ENCODE measurements at regions not wholly inside any gene's neighbourhood (a gene's known extent, or its start where the extent isn't known, plus 50 kb on each side); places are given as distances from the start of the nearest gene placed in this dataset.
"Not testable (repeated sequence)": the region's sequence is repeated elsewhere in the genome, so short reads cannot be mapped to it uniquely, and the experiment has no call there.

DNA sequence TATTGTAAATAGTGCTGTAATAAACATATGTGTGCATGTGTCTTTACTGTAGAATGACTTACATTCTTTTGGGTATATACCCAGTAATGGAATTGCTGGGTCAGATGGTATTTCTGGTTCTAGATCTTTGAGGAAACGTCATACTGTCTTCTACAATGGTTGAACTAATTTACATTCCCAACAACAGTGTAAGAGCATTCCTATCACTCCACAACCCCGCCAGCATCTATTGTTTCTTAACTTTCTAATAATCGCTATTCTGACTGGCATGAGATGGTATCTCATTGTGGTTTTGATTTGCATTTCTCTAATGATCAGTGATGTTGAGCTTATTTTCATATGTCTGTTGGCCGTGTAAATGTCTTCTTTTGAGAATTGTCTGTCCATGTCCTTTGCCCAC, 873.8 kb upstream of the ACVR2A start:
- not testable (repeated sequence) for DNase-seq (ENCODE audit: insufficient read length, low spot score); FAIRE-seq

DNA sequence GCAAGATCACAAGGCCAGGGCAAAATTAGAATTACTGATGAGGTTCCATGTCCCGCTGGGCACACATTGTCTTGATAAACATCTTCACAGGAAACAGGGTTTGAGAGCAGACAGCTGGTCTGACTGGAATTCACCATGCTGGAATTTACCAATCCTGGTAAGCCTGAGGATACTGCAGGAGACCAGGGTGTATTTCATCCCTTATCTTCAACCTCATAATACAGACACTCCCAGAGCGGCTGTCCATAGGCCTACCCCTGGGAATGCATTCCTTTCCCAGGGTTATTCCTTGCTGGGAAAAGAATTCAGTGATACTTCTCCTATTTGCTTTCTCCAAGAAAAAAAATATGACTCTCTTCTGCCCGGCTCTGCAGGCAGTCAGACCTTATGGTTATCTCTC, 875.1 kb upstream of the ACVR2A start:
- DNase-seq (ENCODE audit: insufficient read length, low spot score); FAIRE-seq: not testable (repeated sequence)

DNA sequence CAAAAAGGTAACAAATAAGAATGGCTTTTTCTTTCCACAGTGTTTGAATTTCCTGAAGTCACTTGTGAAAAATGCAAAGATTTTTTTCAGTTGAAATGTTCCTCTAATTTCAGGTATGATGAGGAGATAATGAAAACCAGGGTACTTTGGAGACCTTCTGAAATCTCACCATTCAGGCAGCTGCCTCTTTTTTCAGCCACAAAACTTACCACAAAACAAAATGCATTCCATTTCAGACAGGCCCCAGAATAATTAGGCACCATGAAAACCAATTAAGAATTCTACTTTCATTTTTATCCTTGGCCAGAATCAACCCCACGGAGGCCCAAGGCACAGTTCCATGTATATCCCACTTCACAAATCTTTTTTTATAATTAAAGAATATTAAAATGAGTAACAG, 880.3 kb upstream of the ACVR2A start:
- FAIRE-seq = no peak
- DNase-seq (ENCODE audit: insufficient read length, low spot score) = no peak

DNA sequence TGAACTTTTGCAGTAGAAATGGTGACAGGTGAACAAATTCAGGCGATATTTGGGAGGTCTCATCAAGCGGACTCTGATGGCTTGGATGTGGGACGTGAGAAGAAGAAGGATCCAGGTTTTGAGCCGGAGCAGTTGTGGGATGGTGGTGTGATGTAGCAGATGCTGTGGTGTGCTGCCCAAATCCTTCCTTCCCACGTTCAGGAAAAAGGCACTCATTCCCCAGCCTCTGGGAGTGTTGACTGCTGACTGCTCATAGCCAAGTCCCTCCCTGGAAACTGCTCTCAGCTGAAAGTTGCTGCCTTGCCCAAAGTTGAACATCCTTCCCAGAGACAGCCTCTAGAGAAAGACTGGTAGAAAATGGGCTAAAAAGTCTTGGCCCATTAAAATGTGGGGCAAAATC, 890.3 kb upstream of the ACVR2A start:
- FAIRE-seq (no peak), DNase-seq (ENCODE audit: insufficient read length, low spot score) (no peak)

DNA sequence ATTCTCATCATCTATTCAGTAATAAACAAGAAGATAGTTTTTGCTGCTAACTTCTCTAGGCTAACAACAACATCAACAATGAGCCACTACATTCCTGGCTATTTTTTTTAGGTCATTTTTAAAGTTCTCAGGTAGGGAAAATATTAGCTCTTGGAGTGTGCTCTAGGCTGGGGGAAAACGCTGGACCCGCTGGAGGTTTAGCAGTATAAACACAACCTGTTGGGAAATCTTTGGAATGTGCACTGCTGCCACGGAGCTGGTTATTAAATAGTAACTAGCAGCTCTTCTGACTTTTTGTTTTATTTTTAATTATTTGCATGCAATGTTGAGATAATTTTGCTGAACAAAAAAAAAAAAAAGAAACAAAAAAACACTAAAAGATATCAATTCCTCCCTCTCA, 892.1 kb upstream of the ACVR2A start:
- FAIRE-seq (no peak), DNase-seq (ENCODE audit: insufficient read length, low spot score) (no peak)

DNA sequence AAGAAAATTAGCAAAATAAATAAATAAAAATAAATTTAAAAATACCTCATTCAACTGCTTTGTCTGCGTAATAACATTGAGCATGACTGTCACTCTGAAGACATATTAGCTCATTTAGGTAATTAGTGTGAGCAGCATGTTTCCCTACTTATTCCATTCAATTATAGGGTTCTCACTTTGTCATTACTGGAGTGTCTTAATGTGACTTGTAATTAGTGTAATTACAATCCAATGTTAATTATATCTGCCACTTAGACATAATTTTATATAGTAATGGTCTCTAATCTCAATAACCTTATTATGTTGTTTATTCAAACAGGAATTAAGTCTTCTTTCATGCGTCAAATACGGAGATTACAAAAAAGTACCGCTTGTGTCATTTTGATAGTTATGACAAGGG, 893.9 kb upstream of the ACVR2A start:
- FAIRE-seq (no peak), DNase-seq (ENCODE audit: insufficient read length, low spot score) (no peak)

DNA sequence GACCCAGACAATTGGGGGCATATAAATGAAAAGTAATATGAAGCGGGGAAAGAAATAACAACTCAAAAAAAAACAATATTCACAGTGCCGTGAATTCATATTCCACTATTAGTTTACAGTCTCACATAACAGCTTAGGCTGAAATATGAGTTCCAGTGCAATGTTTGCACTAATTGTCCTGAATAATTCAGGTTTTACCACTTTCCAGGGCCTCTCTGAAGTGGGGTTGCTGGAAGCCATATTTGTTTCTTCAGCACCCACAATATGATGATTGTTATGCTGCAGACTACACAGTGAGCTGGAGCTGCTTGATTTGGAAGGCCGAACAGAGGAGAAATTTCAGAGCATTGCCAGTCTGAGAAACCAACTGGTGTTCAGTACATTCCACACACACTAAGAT, 894.5 kb upstream of the ACVR2A start:
- FAIRE-seq (no peak), DNase-seq (ENCODE audit: insufficient read length, low spot score) (no peak)

DNA sequence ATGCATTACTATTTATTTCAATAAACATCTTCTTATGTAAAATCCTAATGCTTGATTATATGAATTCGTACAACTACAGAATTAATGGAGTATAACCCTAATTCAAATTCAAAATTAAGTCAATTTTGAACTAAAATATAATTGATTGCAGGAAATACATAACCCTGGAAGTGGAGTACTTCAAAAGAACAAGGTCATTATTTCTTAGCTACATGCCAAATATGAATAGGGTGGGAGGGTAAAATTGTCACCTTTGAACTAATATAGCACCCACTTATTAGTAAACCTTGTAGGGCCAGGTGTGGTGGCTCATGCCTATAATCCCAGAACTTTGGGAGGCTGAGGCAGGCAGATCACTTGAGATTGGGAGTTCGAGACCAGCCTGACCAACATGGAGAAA, 895.4 kb upstream of the ACVR2A start:
- DNase-seq (ENCODE audit: insufficient read length, low spot score) (no peak), FAIRE-seq (no peak)

DNA sequence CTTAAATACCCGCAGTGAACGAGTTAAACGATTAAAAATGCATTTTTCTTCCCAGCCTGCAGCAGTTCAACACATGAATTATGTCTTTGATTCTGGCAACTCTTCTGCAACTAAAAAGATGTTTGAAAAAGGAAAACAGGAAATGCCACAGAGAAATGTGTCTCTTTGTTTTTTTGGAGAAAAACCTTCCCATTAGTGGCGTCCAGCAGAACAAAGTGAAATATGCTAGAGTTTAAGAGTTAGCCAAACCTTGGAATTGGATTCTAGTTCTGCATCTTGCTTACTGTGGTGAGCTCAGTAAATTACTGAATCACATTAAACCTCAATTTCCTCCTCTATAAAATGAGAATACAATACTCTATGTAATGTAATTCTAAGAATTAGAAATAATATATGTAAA, 900.2 kb upstream of the ACVR2A start:
- FAIRE-seq (no peak), DNase-seq (ENCODE audit: insufficient read length, low spot score) (no peak)

DNA sequence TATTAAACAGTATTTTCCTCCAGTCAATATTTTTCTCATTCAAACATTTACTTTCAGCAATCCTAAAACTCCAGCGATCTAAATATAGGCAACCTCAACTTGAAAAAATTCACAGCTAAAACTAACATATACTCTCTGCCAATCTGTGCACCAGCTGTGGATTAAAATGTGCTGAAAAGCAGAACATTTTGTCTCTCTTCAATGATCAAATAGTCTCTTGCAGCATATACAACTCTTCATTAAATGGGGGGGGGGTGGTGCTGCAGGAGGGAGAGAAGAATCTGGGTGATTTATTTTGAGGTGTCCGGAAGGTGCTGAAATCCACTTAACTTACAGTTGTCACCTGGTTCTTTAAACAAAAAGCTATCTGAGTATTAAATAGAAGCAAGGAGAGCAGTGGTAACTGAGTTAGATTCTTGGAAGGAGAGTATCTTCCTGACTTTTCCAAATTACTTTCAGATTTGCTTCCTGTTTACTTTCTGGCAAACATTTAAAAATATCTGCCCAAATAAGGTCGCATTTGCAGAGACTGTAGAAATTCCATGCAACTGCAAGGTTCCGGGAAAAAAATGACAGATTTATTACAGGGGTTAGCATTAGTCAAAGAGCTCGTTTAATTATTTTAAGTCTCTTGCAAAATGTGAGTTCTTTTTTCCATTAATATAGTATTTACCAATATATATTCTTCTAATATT, 904.7 kb upstream of the ACVR2A start:
- DNase-seq (ENCODE audit: insufficient read length, low spot score) = no peak
- FAIRE-seq = no peak

DNA sequence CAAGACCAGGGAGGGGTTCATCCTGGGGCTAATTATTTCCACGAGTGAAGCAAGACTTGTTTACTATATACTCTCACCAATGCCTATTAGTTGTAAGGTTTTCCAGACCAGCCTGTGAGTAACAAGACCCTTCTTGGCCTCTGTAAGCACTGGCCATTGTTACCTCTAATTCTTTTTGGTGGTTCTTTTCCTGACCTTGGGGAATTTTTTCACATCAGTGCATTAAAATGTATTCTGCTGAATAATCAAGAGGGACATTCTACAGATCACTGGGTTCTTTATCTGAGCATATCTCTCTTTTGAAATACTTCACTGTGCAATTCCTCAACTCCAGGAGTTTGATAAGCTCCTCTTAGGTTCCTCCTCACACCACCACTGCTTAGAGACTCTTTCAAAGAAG, 909.9 kb upstream of the ACVR2A start:
- DNase-seq (ENCODE audit: insufficient read length, low spot score) = no peak
- FAIRE-seq = no peak

DNA sequence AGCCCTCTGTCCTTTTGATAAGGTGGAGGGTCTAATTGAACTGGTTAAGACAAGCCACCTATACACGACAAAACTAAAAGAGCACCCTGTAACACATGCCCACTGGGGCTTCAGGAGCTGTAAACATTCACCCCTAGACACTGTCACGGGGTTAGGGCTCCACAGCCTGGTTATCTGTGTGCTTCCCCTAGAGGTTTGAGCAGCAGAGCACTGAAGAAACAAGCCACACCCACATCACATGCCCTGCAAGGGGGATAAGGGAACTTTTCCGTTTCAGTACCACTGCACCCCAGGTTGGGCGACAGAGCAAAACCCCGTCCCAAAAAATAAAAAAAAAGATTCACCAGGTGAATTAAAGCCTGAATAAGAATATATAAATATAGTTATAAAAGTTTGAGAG, 913.7 kb upstream of the ACVR2A start:
- no peak for FAIRE-seq
- DNase-seq (ENCODE audit: insufficient read length, low spot score) = no peak

DNA sequence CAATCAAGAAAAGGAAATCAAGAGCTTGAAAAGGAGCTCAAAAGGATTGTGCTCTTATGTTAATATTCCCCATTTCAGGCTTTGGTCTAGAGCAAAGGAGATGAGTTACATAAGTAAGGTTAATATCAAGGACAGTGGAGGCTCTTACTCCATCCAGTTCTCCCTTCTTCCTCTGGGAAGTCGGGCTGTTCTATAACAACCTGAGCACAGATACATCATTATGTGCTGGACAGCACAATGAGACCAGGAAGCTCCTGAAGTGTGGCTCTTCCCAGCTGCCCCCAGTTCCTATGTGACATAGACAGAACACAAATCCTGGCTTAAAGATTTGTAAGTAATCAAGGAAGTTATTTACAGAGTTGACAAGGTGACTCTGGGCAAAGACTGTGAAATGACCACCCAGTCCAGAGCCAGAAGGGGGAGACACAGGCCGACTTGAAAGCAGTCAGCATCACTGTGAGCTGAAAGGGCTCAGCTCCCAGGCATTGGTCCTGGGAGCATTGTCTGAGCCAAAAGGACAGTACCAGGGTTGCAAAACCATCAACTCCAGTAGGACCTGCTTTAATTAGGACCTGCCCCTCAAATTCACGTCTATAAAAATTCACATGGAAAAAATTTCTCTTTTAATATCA, 917.6 kb upstream of the ACVR2A start:
- DNase-seq (ENCODE audit: insufficient read length, low spot score) = no peak

DNA sequence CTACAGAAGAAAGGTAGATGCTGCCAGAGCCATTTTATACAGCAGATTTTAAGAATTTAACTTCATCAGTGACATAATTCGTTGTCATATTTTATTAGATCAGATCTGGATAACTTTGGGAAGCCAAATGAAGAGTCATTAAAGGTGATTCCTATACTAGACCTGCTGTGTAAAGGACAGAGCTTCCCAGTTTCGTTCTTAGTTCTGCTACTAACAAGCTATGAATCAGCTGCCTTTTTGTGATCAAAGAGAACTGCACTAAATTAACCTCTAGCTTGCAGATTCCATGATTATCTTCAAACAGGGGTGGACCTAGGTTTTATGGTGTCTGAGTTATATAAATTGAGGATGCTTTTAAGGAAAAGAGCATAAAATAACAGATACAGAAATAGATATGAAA, 926.5 kb upstream of the ACVR2A start:
- no peak for DNase-seq (ENCODE audit: insufficient read length, low spot score)
- FAIRE-seq = no peak

More for the DNA sequence above, 917.6 kb upstream of the ACVR2A start:
- FAIRE-seq = no peak

DNA sequence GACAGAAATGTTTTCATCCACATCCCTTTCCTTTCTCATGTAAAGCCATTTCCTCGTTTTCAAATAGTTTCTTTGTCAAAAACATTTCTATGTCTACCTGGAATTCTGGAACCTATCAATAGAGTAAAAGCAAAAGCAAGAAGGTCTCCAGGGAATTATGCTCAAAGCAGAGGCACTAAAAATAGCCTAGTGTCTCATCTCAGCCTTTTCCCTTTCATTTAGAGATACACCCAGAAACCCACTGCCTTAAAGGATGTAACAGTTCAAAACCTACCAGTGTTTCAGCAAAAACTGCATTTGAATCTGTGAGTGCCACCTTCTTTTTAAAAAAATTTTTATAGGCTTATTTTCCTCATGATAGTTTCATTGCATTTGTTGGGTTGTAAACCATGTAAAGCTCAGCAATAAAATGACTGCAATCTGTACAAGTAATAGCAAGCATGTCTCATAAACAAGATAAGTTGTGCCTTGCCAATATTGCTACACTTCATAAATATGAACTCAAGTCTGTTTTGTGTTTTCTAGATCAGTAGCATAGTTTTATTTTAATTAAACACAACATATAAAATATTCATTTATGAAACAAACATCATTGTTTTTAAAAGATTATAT, 927.3 kb upstream of the ACVR2A start:
- FAIRE-seq (no peak), DNase-seq (ENCODE audit: insufficient read length, low spot score) (no peak)

DNA sequence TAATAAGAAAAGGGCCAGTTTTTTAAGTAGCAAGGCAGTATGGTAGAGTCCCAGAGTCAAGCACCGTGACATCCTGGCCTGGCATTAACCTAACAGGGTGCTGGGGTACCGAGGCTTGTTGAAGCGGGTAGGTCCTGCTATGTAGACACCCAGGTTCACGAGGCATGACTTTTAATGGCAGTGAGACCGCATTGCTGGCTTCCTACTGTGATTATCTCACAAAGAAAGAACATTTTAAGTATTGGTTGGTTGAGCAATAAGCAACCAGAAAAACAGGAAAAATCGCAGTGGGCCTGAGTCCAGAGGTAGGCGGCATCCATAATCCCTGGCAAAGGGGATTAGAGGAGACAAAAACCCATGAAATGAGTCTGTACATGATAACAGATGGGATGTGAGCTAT, 927.9 kb upstream of the ACVR2A start:
- no peak for DNase-seq (ENCODE audit: insufficient read length, low spot score)
- no peak for FAIRE-seq

DNA sequence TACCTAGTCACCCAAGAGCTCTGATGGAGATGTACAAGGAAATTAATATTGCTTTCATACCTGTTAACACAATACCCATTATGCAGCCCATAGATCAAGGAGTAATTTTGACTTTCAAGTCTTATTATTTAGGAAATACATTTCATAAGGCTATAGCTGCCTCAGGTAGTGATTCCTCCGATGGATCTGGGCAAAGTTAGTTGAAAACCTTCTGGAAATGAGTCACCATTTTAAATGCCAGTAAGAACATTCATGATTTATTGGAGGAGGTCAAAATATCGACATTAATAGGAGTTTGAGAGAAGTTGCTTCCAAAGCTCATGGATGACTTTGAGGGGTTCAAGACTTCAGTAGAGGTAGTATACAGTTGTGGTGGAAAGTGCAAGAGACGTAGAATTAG, 931.4 kb upstream of the ACVR2A start:
- DNase-seq (ENCODE audit: insufficient read length, low spot score) = no peak
- FAIRE-seq = no peak

DNA sequence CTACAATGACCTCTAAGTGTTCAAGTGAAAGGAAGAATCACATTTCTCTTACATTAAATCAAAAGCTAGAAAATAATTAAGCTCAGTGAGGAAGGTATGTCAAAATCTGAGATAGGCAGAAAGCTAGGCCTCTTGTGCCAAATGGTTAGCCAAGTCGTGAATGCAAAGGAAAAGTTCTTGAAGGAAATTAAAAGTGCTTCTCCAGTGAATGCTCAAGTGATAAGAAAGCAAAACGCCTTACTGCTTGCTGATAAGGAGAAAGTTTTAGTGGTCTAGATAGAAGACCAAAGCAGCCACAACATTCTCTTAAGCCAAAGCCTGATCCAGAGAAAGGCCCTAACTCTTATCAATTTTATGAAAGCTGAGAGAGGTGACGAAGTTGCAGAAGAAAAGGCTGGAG, 932.3 kb upstream of the ACVR2A start:
- DNase-seq (ENCODE audit: insufficient read length, low spot score) (no peak), FAIRE-seq (no peak)

DNA sequence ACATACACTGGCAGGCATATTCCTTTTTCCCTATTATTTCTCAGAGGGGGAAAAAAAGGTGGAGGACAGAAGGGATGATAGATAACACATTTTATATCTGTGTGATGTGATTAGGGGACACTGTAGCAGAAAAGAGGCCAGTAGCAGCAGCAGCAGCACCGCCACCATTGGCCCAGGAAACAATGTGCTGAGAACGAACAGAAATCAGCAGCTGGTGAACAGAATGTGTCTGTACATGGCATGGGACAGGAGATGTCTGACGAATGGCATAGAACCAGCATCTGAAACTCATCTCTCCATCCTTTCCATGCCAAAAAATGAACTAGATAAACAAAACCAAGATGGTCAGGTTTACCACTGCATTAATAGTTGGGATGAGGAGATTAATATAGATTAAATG, 936.1 kb upstream of the ACVR2A start:
- no peak for FAIRE-seq

DNA sequence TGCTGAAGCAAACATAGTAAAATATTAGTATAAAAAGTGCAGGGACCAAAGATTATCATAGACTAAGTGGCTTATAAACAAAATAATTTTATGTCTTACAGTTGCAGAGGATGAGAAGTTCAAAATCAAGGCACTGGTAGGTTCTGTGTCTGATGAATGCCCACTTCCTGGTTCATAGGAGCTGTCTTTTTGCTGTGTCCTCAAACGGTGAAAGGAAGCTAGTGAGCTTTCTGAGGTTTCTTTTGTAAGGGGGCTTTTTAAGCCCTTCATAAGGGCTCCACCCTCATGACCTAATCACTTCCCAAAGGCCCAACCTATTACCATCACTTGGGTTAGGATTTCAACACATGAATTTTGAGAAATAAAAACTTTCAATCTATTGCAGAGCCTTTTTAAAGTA, 946.7 kb upstream of the ACVR2A start:
- no peak for DNase-seq (ENCODE audit: insufficient read length, low spot score)

More for the DNA sequence above, 936.1 kb upstream of the ACVR2A start:
- DNase-seq (ENCODE audit: insufficient read length, low spot score) = no peak

DNA sequence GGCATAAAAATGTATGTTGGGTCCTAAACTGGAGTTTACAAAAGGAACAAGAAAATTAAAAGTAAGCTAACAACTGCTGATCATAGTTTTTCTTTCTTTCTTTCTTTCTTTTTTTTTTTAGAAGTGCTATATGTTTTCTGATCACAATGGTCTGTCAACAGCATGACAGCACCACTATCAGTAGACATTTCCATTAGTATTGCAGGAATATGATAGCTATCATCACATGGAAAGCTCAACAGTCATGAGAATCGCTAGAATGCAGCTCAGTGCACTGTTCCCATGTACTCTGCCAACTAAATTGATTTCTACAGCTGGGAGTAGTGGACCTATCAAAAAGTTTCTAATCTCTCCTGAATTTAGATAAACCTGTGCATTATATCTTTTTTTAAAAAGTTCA, 950.3 kb upstream of the ACVR2A start:
- FAIRE-seq (no peak), DNase-seq (ENCODE audit: insufficient read length, low spot score) (no peak)

More for the DNA sequence above, 946.7 kb upstream of the ACVR2A start:
- FAIRE-seq = no peak

DNA sequence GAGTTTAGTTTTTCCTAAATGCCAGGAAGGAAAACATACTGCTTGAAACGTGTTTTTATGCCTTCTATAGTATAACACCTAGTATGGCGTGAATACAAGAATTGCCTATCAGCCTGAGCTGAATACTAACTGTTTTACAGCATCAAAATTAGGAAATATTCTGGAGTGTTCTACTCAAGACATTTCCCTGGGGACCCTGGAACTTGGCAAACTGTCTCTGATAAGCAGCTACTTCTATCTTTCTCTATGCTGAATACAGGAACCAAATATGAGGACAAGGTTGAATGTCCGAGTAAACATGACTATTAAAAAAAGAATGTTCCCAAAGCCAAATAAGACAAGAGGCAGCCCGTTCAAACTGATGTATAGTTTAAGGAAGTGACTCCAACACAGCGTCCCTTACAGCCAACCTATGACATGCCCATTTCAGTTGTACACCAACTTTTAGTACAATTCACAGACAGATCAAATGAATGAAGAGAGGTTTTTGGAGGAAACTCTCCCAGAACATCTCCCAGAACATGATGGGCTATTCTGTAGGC, 951.3 kb upstream of the ACVR2A start:
- DNase-seq (ENCODE audit: insufficient read length, low spot score) = no peak

More for the DNA sequence above, 951.3 kb upstream of the ACVR2A start:
- FAIRE-seq = no peak

All from GM19239 (cell line).